Fibroblast of gingiva (primary cell): ENCODE measurements at regions not wholly inside any gene's neighbourhood (a gene's known extent, or its start where the extent isn't known, plus 50 kb on each side); places are given as distances from the start of the nearest gene placed in this dataset.
"Not testable (repeated sequence)": the region's sequence is repeated elsewhere in the genome, so short reads cannot be mapped to it uniquely, and the experiment has no call there.

Experiments used
- DNase-seq: peaks from one replicate; pipeline ENCODE4 v3.0.0-alpha.2; 2011; ENCODE audit warnings: low read depth

DNA sequence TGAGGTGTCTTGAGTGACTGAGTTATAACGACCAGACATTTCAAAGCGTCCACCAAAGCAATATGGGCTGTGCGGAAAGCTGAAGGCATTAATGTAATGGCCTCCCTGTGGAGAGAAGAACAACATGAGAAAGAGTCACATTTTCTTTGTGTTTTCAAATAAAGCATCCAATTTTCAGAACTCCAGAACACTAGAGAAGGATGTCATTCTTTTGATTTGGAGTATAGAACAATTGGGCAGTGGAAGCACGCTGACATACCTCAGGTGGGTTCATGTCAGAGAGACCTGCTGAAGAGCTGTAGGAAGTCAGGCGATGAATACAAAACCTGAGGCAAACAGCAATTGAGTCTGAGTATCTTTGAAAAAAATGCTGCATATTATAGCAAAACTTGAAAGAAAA, 556.5 kb downstream of the GABRG2 start:
- no peak for DNase-seq

DNA sequence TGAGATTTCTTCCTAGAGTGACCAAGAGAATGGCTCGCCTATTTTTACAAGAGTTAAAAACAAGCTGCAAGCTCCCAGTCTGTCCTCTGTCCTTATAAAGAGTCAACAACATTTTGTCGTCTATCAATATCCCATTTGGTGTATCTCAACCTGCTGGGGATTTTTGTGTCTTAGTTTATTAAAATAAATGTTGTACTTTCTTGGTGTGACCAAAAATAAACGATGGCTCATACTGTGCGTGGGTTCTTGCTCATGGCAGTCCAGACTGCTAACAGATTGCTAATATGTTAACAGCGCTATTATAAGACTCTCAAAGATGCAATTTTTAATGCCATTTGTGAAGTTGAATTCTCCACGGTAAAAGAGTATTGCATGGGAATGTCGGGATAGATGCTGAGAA, 569.9 kb downstream of the GABRG2 start:
- no peak for DNase-seq

DNA sequence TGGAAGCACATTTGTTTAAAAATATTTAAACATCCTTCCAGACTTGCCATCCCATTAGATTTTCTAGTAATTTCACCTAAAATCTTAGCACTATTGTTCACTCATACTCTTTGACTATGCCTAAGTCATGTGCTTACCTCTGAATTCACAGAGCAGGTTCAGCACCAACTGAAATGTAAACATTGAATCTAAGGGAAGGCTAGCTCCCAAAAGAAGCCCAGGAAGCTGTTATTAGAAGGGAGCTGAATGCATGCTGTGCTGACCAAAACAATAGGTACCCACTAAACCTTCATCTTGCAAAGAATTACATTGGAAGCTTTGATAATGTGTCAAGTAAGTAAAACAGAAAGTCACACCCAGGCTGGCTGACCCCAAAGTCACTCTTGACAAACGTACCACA, 571.3 kb downstream of the GABRG2 start:
- no peak for DNase-seq

DNA sequence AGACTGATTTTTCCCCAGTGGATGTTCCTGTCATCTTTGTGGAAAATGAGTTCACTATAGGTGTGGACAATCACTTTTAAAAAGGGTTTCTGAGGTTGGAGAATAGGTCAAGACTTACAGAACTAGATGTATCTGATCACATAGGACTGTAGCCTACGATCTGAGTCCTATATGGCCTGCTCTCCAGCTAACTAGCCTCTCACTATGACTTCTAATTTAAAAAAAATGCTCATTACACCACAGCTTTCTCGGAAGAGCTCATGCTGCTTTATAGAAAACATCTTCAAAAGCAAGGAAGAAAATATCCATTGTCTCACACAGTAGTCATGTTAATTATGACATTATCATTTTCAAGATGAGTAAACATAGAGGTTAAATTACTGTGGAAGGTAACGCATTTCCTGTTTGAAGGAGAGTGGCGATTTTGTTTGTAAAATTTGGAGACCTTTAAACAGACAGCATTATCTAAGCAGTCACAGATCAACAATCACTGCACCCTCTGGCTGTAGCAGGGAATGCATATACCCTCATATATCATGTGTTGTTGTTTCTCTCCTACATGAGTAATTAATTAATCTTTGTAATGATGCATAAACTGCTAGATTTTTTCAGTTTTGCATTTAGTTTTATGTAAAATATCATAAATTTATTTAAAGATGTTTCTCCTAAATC, 573.7 kb downstream of the GABRG2 start:
- no peak for DNase-seq

DNA sequence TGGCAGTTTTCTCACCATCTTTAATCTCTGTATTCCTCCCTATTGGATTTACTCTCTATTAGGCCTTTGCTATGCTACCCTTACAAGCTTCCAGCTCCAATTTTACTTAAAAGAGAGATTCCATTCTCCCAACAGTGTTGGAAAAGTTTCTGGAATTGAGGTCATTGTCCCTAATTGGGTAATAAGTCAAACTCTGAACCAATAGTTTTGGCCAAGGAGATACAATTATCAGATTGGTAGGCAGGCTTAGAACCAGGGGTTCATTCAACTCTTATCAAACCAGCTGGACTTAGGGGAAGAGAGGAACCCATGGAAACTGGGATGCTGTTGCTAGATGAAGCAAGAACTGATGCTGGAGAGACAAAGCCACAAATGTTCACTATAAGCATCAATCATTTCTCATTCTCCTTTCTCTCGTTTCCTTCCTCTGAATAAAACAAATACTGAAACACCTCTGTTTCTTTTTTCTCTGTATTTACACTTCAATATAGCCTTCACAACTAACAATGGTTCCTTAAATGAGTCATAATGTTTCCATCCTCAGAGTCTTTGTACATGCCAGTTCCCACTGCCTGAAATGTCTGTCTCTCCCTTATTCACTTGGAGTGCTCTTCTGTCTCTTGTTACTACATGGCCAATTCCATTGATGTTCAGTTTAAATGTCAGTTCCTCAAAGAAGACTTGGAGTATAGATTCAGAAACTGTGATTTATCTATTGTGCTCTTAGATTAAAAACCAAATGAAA, 587.3 kb downstream of the GABRG2 start:
- DNase-seq = no peak

DNA sequence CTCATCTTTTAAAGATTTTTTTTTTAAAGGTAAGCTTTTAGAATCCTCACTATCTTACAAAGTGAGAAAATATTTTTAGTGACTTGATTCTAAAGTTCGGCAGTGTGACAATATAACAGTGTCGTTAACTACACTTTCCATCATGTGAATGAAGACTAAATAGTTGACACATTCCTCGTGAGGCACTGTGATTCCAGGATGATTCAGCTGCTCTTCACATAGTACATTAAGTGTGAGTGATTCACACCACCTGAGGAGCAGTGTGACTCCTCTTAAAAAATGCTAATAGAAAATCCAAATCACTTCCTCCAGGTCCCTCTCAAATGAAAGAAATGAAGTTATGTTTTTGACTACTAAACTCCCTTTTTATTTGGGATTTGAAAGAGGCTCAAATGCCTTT, 589.5 kb downstream of the GABRG2 start:
- DNase-seq = no peak

DNA sequence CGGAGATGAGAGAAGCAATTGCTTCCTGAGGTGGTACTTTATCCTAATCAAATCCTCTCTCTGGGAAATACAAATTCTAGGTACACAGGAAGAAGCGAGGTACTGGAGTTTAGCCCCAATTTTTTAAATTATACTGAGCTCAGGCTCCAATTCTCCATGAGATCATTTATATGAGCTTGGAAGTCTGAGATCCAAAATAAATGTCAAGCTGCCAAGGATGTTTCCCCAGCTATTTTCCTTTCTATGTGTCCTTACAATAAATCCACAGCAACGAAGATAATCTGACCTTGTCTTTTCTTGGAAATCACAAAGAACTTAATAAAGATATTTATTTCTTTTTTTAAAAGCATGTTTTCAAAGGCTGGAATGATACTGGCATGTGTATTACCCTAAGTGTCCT, 597.3 kb downstream of the GABRG2 start:
- DNase-seq = no peak

DNA sequence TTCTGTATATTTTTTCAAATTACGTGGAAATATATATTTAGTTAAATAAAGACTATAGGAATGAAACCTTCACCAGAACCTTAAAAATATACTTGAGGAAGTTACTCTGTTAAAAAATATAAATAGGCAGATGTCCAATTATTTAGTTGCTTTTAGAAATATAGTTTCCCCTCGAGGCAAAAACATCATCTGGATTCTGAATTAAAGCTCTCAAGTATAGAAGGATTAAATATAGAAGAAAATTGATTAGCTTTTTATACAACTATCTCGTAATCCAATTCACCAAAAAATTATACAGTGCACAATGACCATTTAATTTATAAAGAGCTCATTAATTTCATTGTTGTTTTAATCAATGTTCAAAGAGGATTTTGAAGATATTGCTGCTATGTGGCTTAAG, 601.4 kb downstream of the GABRG2 start:
- DNase-seq = no peak

DNA sequence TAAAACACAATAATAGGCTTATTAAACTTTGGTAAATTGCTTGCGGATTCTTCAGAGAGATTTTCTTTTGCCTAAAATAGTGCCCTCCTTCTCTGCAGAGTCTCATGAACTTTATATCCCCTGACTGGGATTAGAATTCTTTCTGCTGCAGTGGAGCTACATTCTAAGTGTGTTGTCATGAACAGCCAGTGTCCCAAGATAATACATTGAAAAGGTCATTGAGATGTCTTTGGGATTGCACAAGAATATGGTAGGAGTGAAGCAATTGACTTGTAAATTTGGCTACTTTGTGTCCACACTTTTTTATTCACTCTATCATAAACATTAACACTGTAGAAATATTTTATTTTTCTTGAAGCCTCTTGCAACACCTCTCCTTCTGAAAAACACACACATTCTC, 604.5 kb downstream of the GABRG2 start:
- DNase-seq = no peak

DNA sequence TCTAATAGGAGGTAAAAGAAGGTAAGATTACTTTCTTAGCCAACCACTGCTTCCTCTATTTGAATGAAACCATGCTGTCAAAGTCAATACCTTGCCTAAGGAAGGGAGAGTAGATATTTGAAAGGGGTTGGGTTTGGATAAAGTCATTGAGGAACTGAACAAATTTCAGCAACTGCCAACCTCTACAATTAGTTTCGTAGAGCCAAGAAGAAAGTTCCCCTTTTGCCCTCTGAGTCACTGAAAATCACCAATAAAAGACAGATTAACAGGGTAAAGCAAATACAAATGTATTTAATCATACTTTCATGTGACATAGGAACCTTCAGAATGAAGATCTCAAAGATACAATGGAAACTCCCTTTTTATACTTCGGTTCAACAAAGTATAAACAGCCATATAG, 615.7 kb downstream of the GABRG2 start:
- DNase-seq = no peak

DNA sequence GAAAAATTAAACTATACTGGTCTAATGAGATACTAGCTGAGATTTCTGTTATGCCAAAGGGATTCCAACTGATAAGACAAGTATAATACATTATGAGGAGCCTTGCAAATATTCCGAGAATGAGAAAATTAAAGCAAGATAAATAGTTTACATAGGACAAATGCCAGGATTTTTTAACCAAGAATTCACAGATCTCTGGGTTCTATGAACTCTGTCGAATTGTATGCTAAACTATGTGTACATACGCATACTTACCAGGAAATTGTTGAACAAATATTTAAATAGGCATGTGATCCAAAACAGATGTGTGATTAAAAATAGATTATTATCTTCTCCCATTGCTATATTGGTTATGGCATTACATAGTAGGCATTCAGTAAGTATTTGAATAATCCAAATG, 616.6 kb downstream of the GABRG2 start:
- no peak for DNase-seq

DNA sequence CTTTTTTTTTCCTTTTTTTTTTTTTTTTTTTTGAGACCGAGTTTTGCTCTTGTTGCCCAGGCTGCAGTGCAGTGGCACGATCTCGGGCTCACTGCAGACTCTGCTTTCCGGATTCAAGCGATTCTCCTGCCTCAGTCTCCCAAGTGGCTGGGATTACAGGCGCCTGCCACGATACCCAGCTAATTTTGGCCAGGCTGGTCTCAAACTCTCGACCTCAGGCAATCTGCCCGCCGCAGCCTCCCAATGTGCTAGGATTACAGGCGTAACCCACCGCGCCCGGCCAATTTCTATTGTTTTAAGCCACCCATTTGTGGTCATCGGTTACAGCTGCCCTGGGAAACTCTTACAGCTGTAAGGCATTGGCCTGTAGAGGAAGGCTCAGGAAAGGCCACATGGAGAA, 617.7 kb downstream of the GABRG2 start:
- no peak for DNase-seq

DNA sequence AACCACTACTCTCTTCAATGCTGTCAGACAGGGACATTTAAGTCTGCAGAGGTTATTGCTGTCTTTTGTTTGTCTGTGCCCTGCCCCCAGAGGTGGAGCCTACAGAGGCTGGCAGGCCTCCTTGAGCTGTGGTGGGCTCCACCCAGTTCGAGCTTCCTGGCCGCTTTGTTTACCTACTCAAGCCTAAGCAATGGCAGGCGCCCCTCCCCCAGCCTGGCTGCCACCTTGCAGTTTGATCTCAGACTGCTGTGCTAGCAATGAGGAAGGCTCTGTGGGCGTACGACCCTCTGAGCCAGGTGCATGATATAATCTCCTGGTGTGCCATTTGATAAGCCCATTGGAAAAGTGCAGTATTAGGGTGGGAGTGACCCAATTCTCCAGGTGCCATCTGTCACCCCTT, 628.7 kb downstream of the GABRG2 start:
- DNase-seq = not testable (repeated sequence)

DNA sequence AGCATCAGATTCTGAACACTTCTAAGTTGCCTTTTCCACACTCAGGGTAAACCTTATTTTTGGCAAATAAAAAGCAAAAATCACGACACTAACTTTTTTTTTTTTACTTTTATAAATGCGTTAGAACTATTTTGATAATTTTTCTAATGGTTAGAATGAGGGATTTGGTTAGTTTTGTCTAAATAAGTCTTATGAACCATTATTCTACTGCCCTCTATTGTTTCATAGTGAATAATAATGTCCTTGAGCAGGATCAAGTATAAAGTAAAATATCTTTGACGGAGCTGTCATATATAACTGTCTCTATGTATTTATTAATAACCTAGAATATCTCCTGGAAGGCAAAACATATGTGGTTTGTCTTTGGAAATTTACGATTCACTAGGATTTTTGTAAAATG, 631.8 kb downstream of the GABRG2 start:
- DNase-seq = no peak

DNA sequence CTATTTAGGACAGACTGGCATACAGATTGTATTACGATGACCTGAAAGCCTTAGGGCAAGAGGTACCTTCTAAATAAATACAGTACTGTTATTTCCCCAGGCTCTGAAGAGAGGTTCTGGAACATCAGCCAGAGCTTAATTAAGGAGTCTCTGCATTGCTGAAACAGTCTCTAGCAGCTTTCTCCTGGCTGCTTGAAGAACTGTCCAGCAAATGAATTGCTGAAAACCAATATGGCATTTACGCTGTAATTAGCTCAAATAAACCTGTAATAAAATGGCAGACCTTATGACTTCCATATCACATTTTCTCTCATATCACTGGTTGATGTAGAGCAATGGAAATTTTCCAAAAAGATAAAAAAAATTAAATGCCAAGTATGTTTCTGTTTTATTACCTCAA, 636.3 kb downstream of the GABRG2 start:
- DNase-seq = no peak

DNA sequence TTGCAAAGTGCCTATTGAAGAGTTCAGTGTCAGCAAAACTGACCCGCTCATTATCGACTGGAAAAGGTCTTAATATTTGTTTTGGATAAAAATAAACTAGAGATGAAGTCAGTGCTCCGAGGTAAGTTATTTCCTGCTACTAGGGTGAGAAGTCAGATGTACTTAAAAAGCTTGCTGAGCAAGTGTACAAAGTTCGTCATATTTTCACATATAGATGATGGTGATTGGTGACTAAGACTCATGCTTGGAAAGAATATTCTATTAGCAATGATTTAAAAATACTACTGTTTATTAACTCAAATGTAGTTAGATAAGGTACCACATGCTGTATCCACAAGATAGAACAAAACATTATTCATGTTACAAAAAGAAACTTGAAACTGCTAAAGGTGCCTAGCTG, 643.7 kb downstream of the GABRG2 start:
- DNase-seq = no peak

DNA sequence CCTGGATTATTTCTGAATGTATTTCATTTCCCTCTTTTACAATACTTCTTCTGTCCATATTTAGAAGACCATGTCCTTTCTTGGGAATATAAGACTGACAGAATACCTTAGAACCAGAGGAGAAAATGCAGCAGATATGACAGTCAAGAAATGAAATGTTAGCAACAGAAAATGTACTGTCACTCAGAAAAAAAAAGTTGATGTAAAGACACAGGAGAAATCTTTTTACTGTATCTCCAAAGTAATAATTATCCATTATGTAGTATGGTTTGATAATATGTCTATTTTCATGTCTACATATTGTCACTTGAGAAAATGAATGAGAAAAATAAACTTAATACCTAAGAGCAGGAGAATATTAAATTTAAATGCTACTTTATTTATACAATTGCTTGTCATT, 652.1 kb downstream of the GABRG2 start:
- no peak for DNase-seq

DNA sequence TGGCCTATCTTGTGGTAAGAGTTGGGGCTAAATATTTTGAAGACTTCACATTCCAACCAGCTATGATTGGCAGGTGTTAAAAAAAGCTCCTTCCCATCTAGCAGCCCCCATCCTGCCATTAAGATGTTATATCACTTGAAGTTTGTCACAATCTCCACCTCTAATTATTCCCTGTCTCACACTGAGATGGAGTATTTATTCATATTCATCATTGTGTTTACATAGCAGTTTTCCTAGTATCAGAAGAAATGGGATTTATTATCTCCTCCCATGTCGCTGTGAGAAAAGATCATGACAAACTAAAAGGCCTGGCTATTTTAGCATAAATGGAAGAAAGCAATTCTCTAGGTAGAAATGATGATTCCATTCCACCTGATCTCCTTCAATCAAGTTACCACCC, 653.6 kb downstream of the GABRG2 start:
- DNase-seq = no peak

DNA sequence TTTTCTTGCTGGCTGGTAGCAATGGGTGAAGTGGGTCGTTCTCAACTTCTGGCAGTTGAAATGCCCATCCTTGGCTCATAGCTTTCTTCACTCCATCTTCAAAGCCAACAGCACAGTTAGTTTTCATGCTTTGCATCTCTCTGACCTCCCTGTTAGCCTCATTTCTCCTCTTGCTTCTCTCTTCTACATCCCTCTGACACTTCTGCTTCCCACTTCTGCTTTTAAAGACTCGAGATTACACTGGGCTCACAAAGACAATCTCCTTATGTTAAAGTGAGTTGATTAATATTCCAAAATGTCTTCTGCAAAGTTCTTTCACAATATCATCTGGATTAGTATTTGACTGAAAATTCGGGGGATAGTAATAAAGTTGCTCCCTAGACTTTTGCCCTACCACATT, 684.8 kb upstream of the CCNG1 start:
- DNase-seq = no peak

DNA sequence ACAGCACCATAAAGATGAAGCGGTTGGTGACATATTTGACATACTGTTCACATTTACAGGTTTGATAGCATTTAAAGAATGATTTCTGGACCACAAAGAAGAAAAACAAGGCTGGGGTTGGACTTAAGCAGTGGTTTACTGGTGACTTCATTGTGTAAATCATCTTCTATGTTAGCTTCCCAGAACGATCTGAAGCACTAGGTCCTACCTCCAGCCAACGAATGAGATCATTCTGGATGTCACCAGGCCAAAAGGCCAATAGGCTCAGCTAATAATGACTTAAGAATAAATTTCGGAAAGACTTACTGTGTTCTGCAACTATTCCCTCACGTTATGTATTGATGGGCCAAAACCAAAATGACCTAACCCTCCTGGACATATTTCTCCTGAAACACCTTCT, 675.3 kb upstream of the CCNG1 start:
- DNase-seq = no peak

DNA sequence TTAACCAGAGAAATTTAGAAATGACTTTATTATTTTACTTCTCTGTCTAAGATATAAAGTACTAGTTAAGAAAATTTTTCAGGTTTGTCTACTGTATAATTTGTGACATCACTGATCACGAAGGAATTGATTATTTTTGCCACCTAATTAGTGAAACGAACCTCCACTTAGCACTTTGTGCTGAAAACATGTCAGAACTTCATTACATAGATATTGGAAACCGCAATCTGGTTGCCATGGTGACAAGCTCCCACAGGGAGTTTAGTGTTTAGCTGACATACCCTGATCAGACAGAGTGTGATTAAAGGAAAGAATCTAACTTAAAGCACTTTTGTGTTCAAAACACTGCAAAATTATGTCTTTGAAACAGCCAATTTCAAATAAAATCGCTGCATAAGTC, 668.4 kb upstream of the CCNG1 start:
- no peak for DNase-seq

DNA sequence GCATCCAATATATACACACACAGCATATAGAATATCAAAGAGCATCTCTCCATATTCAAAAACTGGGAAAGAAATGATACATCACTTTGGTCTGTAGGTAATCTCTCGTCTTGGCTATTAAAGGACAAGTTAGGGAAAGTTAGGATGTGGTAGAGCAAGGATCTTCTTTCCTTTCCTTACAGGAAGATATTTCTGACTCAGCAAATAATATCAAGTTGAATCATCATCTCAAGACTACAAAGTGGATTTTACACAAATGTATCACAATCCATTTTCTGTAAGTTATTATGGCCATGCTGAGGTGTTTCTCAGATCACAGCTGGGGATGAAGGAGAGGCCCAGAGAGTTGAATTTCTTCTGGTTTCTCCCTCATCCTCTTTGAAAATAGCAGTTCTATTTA, 651.7 kb upstream of the CCNG1 start:
- no peak for DNase-seq

DNA sequence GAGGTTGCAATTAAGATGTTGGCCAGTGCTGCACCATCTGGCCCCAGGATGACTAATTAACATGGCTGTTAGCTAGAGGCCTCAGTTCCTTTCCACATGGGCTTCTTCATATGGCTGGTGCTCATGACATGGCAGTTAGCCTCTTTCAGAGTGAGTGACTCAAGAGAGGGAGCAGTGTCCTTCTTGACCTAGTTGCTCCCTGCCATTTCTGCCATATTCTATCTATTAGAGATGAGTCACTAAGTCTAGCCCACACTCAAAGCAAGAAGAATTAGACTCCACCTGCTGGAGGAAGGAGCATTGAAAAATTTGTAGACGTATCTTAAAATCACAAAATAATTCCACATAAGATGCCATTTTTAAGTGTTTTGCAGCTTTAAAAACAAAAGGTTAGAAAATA, 651.2 kb upstream of the CCNG1 start:
- no peak for DNase-seq

DNA sequence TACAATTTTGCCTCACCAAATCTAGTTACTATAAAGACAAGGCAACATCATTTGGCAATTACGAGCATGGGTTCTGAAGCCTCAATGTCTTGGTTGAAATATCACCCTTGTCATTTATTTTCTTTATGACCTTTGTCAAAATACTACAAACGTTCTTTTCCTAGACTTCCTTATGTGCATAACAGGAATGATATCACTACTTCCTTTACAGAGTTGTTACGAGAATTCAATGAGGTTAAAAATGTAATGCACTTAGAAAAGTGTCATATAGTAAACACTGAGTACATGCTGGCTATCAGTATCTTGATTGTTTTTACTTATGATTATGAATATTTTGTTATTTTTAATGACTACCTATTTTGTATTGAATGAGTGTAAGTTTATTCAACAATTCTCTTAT, 640.9 kb upstream of the CCNG1 start:
- no peak for DNase-seq
